ENCODE measurements at regions not wholly inside any gene's neighbourhood (a gene's known extent, or its start where the extent isn't known, plus 50 kb on each side); places are given as distances from the start of the nearest gene placed in this dataset.

DNA sequence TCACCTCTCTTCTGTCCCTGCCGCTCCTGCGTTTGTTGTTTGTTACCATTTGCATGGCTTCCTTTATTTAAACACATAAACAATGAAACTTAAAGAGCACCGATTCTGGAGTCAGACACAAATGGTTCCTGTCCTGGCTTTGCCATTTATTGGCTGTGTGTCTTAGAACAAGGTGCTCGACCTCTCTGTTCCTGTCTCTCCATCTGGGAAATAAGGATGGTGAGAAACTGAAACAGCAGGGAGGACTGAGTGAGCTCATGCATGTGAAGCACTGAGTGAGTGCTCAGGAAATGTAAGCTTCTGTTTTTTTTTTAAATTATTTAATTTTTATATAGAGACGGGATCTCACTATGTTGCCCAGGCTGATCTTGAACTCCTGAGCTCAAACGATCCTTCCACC, 148.2 kb upstream of the WNT4 start:
- no peak overlapping the region for H4K8ac ChIP-seq (ENCODE audit: low read depth, low read length)
- peaks cover 32 to 35% of the 10 kb centered on the region in 2 experiments for H3K4me1 ChIP-seq (ENCODE audit: control insufficient read depth in 1 of 2, insufficient read depth in 2 of 2, low read length in 2 of 2)
- no CpG with 5 or more reads among the region's 6 CpGs for WGBS (ENCODE audit: extremely low coverage, insufficient coverage, insufficient read length)
- no peak overlapping the region for H3K14ac ChIP-seq (ENCODE audit: low read length)
- H3K4me2 ChIP-seq (ENCODE audit: low read length) = no peak overlapping the region
- H3K79me1 ChIP-seq (ENCODE audit: low read length) = peaks cover 32% of the 10 kb centered on the region
- no peak overlapping the region for H2BK5ac ChIP-seq (ENCODE audit: low read depth, low read length, poor library complexity)
- no peak overlapping the region for H2BK120ac ChIP-seq (ENCODE audit: insufficient read depth, low read length, poor library complexity)
- no peak overlapping the region for H3K4ac ChIP-seq (ENCODE audit: low read depth, low read length)
- H3K79me2 ChIP-seq (ENCODE audit: control insufficient read depth, insufficient read depth, low read length, poor library complexity) = peaks cover 3% of the 10 kb centered on the region
- H2BK12ac ChIP-seq (ENCODE audit: low read length) = no peak overlapping the region
- no peak for DNase-seq
- no peak overlapping the region for H3K9ac ChIP-seq (ENCODE audit: low read length)
- H4K12ac ChIP-seq (ENCODE audit: low read depth, low read length) = no peak overlapping the region
- no peaks in the 10 kb centered on the region for H3K36me3 ChIP-seq (ENCODE audit: control insufficient read depth in 1 of 2, insufficient read depth in 2 of 2, low read length in 2 of 2)
- no peak overlapping the region for H3K4me3 ChIP-seq (ENCODE audit: low read depth, low read length)
- no peak overlapping the region for H3K18ac ChIP-seq (ENCODE audit: low read length)
- H3K27me3 ChIP-seq (ENCODE audit: insufficient read depth, low read length) = no peaks in the 10 kb centered on the region
- no peak overlapping the region for H3K23ac ChIP-seq (ENCODE audit: low read length)
- H2AK5ac ChIP-seq (ENCODE audit: low read length) = no peak overlapping the region
- H4K91ac ChIP-seq (ENCODE audit: low read depth, low read length) = peak overlapping the region; percentile 16
- H3K9me3 ChIP-seq (ENCODE audit: insufficient read depth, low read depth, low read length) = peaks cover 2% of the 10 kb centered on the region
- peak overlapping the region; percentile 30 for H3K27ac ChIP-seq (ENCODE audit: low read depth, low read length)
- H2AFZ ChIP-seq (ENCODE audit: insufficient read depth, low read length, poor library complexity) = no peak overlapping the region

DNA sequence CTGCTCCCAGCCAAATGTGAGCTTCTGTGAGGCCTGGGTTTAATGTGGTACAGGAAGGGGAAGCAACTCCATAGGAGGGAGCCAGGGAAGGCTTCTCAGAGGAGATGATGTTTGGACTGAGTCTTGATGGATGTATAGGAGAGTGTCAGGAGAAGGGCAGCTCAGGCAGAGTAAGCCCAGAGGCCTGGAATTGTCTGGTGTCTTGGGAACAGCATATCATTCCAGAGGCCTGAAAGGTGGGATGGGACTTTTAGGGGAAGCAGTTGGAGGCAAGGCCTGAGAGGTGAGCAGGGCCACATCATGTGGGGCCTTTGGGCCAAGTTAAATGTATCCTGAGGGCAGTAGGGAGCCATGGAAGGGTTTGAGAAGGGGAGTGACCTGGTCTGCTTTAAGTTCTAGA, 148.6 kb upstream of the WNT4 start:
- H3K79me1 ChIP-seq (ENCODE audit: low read length) = peaks cover 29% of the 10 kb centered on the region
- H2BK120ac ChIP-seq (ENCODE audit: insufficient read depth, low read length, poor library complexity) = no peak overlapping the region
- H3K9ac ChIP-seq (ENCODE audit: low read length) = no peak overlapping the region
- no peak overlapping the region for H3K4ac ChIP-seq (ENCODE audit: low read depth, low read length)
- peak overlapping the region; percentile 5 for H4K8ac ChIP-seq (ENCODE audit: low read depth, low read length)
- H2AK5ac ChIP-seq (ENCODE audit: low read length) = peak overlapping the region; percentile 13
- peaks cover 2% of the 10 kb centered on the region for H3K9me3 ChIP-seq (ENCODE audit: insufficient read depth, low read depth, low read length)
- peak overlapping the region; percentile 30 for H3K27ac ChIP-seq (ENCODE audit: low read depth, low read length)
- H3K14ac ChIP-seq (ENCODE audit: low read length) = no peak overlapping the region
- H3K79me2 ChIP-seq (ENCODE audit: control insufficient read depth, insufficient read depth, low read length, poor library complexity) = peaks cover 3% of the 10 kb centered on the region
- H3K27me3 ChIP-seq (ENCODE audit: insufficient read depth, low read length) = no peaks in the 10 kb centered on the region
- H3K18ac ChIP-seq (ENCODE audit: low read length) = no peak overlapping the region
- peak overlapping the region; percentile 3 for H2BK5ac ChIP-seq (ENCODE audit: low read depth, low read length, poor library complexity)
- H3K4me2 ChIP-seq (ENCODE audit: low read length) = no peak overlapping the region
- no peak overlapping the region for H3K4me3 ChIP-seq (ENCODE audit: low read depth, low read length)
- peaks cover 32 to 39% of the 10 kb centered on the region in 2 experiments for H3K4me1 ChIP-seq (ENCODE audit: control insufficient read depth in 1 of 2, insufficient read depth in 2 of 2, low read length in 2 of 2)
- peak overlapping the region; percentile 28 for H2BK12ac ChIP-seq (ENCODE audit: low read length)
- DNase-seq = no peak
- no peak overlapping the region for H4K12ac ChIP-seq (ENCODE audit: low read depth, low read length)
- no peak overlapping the region for H2AFZ ChIP-seq (ENCODE audit: insufficient read depth, low read length, poor library complexity)
- no peak overlapping the region for H3K23ac ChIP-seq (ENCODE audit: low read length)
- H4K91ac ChIP-seq (ENCODE audit: low read depth, low read length) = peak overlapping the region; percentile 16
- no peaks in the 10 kb centered on the region for H3K36me3 ChIP-seq (ENCODE audit: control insufficient read depth in 1 of 2, insufficient read depth in 2 of 2, low read length in 2 of 2)

DNA sequence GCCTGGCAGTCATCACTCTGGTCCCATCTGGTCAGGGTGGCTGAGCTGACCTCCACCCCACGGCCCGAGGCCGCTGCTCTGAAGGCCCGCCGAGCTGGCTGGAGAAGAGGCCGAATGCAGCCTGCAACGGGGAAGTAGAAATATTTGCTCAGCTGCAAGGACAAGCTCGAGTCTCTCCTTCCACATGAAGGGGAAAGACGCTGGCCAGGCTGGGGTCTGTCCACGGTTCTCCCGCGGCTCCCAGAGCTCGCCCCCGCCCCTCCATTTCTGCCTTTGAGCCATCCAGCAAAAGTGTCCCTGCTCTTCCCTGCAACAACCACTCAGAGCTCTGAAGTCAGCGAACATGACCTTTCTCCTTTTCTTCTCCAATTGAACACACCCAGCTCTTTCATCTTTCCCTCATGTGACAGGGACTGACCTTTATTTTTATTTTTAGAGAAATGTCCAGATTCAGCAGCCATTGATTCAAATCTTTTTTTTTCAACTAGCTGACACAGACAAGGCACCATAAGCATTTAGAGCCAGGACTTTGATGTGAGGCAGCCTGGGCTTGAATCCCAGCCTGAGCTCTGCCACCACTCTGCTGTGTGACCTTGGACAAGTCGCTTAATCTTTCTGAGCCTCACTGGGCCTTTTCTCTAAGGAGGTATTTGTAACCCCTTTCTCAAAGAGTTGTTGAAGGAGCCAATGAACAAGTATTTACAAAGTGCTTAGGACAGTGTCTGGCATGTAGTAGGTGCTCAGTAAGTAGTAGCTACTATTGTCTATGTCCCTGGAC, 149.3 kb upstream of the WNT4 start:
- Histone ChIP-seq H3K18ac (ENCODE audit: low read length) (no peak overlapping the region), H3K9me3 (ENCODE audit: insufficient read depth, low read depth, low read length) (peaks cover 2% of the 10 kb centered on the region), H2BK5ac (ENCODE audit: low read depth, low read length, poor library complexity) (no peak overlapping the region), H4K12ac (ENCODE audit: low read depth, low read length) (no peak overlapping the region), H3K4me1 (ENCODE audit: control insufficient read depth in 1 of 2, insufficient read depth in 2 of 2, low read length in 2 of 2) (peaks cover 39 to 44% of the 10 kb centered on the region in 2 experiments), H3K79me2 (ENCODE audit: control insufficient read depth, insufficient read depth, low read length, poor library complexity) (peaks cover 3% of the 10 kb centered on the region), H2BK12ac (ENCODE audit: low read length) (peak overlapping the region; percentile 55), H2AFZ (ENCODE audit: insufficient read depth, low read length, poor library complexity) (no peak overlapping the region), H4K8ac (ENCODE audit: low read depth, low read length) (no peak overlapping the region), H2BK120ac (ENCODE audit: insufficient read depth, low read length, poor library complexity) (peak overlapping the region; percentile 59), H3K4me3 (ENCODE audit: low read depth, low read length) (no peak overlapping the region), H4K91ac (ENCODE audit: low read depth, low read length) (peak overlapping the region; percentile 75), H3K4me2 (ENCODE audit: low read length) (no peak overlapping the region), H3K9ac (ENCODE audit: low read length) (no peak overlapping the region), H3K4ac (ENCODE audit: low read depth, low read length) (no peak overlapping the region), H3K27ac (ENCODE audit: low read depth, low read length) (peak overlapping the region; percentile 30), H3K23ac (ENCODE audit: low read length) (no peak overlapping the region), H3K14ac (ENCODE audit: low read length) (peak overlapping the region; percentile 9), H3K27me3 (ENCODE audit: insufficient read depth, low read length) (no peaks in the 10 kb centered on the region), H3K36me3 (ENCODE audit: control insufficient read depth in 1 of 2, insufficient read depth in 2 of 2, low read length in 2 of 2) (no peaks in the 10 kb centered on the region), H3K79me1 (ENCODE audit: low read length) (peaks cover 28% of the 10 kb centered on the region), H2AK5ac (ENCODE audit: low read length) (peak overlapping the region; percentile 49)
- no peak for DNase-seq
- WGBS (ENCODE audit: extremely low coverage, insufficient coverage, insufficient read length) = no CpG with 5 or more reads among the region's 16 CpGs

DNA sequence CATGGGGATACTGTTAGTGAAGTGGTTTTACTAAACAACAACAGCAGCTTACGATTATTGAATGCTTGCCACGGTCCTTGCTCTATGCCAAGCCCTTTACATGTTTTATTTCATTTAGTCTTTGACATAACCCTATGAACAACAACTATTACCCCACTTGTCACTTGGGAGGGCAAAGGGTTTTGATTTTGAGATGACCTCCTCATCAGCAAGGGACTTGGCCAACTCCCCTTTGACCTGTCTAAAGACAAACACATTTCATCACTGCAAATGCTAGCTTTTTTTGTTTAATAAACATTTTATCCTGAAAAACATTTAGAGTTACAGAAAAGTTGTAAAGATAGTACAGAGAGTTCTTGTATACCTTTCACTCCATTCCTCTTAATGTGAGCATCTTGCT, 152.5 kb upstream of the WNT4 start:
- Histone ChIP-seq H3K9ac (ENCODE audit: low read length) (no peak overlapping the region), H3K36me3 (ENCODE audit: control insufficient read depth in 1 of 2, insufficient read depth in 2 of 2, low read length in 2 of 2) (no peaks in the 10 kb centered on the region), H3K18ac (ENCODE audit: low read length) (no peak overlapping the region), H3K27ac (ENCODE audit: low read depth, low read length) (no peak overlapping the region), H3K4me1 (ENCODE audit: control insufficient read depth in 1 of 2, insufficient read depth in 2 of 2, low read length in 2 of 2) (peaks cover 17 to 26% of the 10 kb centered on the region in 2 experiments), H3K4ac (ENCODE audit: low read depth, low read length) (no peak overlapping the region), H3K23ac (ENCODE audit: low read length) (no peak overlapping the region), H4K12ac (ENCODE audit: low read depth, low read length) (no peak overlapping the region), H3K14ac (ENCODE audit: low read length) (no peak overlapping the region), H3K9me3 (ENCODE audit: insufficient read depth, low read depth, low read length) (peaks cover 2% of the 10 kb centered on the region), H4K91ac (ENCODE audit: low read depth, low read length) (no peak overlapping the region), H2BK5ac (ENCODE audit: low read depth, low read length, poor library complexity) (no peak overlapping the region), H2BK12ac (ENCODE audit: low read length) (no peak overlapping the region), H2AFZ (ENCODE audit: insufficient read depth, low read length, poor library complexity) (no peak overlapping the region), H3K4me2 (ENCODE audit: low read length) (no peak overlapping the region), H3K27me3 (ENCODE audit: insufficient read depth, low read length) (no peaks in the 10 kb centered on the region), H2BK120ac (ENCODE audit: insufficient read depth, low read length, poor library complexity) (no peak overlapping the region), H3K79me2 (ENCODE audit: control insufficient read depth, insufficient read depth, low read length, poor library complexity) (no peaks in the 10 kb centered on the region), H3K79me1 (ENCODE audit: low read length) (peaks cover 11% of the 10 kb centered on the region), H4K8ac (ENCODE audit: low read depth, low read length) (no peak overlapping the region), H2AK5ac (ENCODE audit: low read length) (no peak overlapping the region), H3K4me3 (ENCODE audit: low read depth, low read length) (no peak overlapping the region)
- DNase-seq = no peak
- no CpG with 5 or more reads among the region's 2 CpGs for WGBS (ENCODE audit: extremely low coverage, insufficient coverage, insufficient read length)
